ENCODE measurements at regions not wholly inside any gene's neighbourhood (a gene's known extent, or its start where the extent isn't known, plus 50 kb on each side); places are given as distances from the start of the nearest gene placed in this dataset.

- TF ChIP-seq, protein P1, sequence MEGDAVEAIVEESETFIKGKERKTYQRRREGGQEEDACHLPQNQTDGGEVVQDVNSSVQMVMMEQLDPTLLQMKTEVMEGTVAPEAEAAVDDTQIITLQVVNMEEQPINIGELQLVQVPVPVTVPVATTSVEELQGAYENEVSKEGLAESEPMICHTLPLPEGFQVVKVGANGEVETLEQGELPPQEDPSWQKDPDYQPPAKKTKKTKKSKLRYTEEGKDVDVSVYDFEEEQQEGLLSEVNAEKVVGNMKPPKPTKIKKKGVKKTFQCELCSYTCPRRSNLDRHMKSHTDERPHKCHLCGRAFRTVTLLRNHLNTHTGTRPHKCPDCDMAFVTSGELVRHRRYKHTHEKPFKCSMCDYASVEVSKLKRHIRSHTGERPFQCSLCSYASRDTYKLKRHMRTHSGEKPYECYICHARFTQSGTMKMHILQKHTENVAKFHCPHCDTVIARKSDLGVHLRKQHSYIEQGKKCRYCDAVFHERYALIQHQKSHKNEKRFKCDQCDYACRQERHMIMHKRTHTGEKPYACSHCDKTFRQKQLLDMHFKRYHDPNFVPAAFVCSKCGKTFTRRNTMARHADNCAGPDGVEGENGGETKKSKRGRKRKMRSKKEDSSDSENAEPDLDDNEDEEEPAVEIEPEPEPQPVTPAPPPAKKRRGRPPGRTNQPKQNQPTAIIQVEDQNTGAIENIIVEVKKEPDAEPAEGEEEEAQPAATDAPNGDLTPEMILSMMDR (IDR thresholded peaks at IDR 0.05; ENCODE audit: insufficient read depth, low read length, poor library complexity, severe bottlenecking) = no peak
- TF ChIP-seq EZH2phosphoT487 (conservative IDR thresholded peaks at IDR 0.05; ENCODE audit: low read length) = no peak
- H3K27me3 ChIP-seq (ENCODE audit: low read length) = no peaks in the 10 kb centered on the region
- no peak overlapping the region for H3K4me3 ChIP-seq (ENCODE audit: insufficient read depth, low read length, poor library complexity, severe bottlenecking)
- H3K4me2 ChIP-seq (ENCODE audit: low read depth, low read length, poor library complexity, severe bottlenecking) = no peak overlapping the region
- no peaks in the 10 kb centered on the region for H3K36me3 ChIP-seq (ENCODE audit: low read length)
- H3K9me2 ChIP-seq (replicated peaks; ENCODE audit: insufficient read depth, low read length) = 0 out of 2 replicates have a peak, but pooled peaks cover 4% of the 10 kb centered on the region
- no peaks in the 10 kb centered on the region for H3K9me3 ChIP-seq (ENCODE audit: insufficient read depth, low read length)
- no peaks in the 10 kb centered on the region for H3K79me2 ChIP-seq (ENCODE audit: insufficient read depth, low read length)
- no peaks in the 10 kb centered on the region for H3F3A ChIP-seq (ENCODE audit: insufficient read depth)
- H4K20me1 ChIP-seq (ENCODE audit: low read depth, low read length) = no peaks in the 10 kb centered on the region
- H3K9ac ChIP-seq (ENCODE audit: low read length) = no peak overlapping the region
- H2AFZ ChIP-seq (ENCODE audit: low read depth, low read length, severe bottlenecking) = no peak overlapping the region
- no peak overlapping the region for H3K27ac ChIP-seq (ENCODE audit: low read depth, low read length)
Observed at GRCh38 chr16:5781436-5781835, 683.8 kb upstream of the EEF2KMT start.

DNA sequence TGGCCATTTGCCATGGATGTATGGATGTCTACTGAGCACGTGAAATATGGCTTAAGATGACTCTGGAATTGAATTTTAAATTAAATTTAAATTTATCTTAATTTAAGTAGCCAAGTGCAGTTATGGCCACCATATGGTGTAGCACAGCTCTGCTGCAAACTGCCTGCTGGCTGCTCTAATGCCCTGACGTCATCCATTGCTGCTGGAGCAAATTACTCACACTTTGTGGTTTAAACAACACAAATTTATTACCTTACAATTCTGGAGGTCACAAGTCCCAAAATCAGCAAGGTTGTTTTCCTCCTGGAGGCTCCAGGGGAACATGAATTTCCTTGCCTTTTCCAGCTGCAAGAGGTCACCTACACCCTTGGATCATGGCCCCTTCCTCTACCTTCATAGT, 679.3 kb upstream of the EEF2KMT start:
- no peak for TF ChIP-seq EZH2phosphoT487 (conservative IDR thresholded peaks at IDR 0.05; ENCODE audit: low read length)
- TF ChIP-seq, protein P1 (IDR thresholded peaks at IDR 0.05; ENCODE audit: insufficient read depth, low read length, poor library complexity, severe bottlenecking) = no peak
- H2AFZ ChIP-seq (ENCODE audit: low read depth, low read length, severe bottlenecking) = no peak overlapping the region

GRCh38 chr16:5775916-5776315, 678.3 kb upstream of the EEF2KMT start:
- Histone ChIP-seq H3K4me2 (ENCODE audit: low read depth, low read length, poor library complexity, severe bottlenecking) (no peak overlapping the region), H4K20me1 (ENCODE audit: low read depth, low read length) (no peaks in the 10 kb centered on the region), H3K36me3 (ENCODE audit: low read length) (no peaks in the 10 kb centered on the region), H2AFZ (ENCODE audit: low read depth, low read length, severe bottlenecking) (no peak overlapping the region), H3F3A (ENCODE audit: insufficient read depth) (no peaks in the 10 kb centered on the region), H3K79me2 (ENCODE audit: insufficient read depth, low read length) (no peaks in the 10 kb centered on the region), H3K9ac (ENCODE audit: low read length) (no peak overlapping the region), H3K27me3 (ENCODE audit: low read length) (no peaks in the 10 kb centered on the region), H3K4me3 (ENCODE audit: insufficient read depth, low read length, poor library complexity, severe bottlenecking) (no peak overlapping the region), H3K9me2 (replicated peaks; ENCODE audit: insufficient read depth, low read length) (0 out of 2 replicates have a peak, but pooled peaks cover 4% of the 10 kb centered on the region), H3K27ac (ENCODE audit: low read depth, low read length) (no peak overlapping the region), H3K9me3 (ENCODE audit: insufficient read depth, low read length) (no peaks in the 10 kb centered on the region)
- TF ChIP-seq, protein P1 (IDR thresholded peaks at IDR 0.05; ENCODE audit: insufficient read depth, low read length, poor library complexity, severe bottlenecking) = no peak
- no peak for TF ChIP-seq EZH2phosphoT487 (conservative IDR thresholded peaks at IDR 0.05; ENCODE audit: low read length)

More for the DNA sequence above, 679.3 kb upstream of the EEF2KMT start:
- Histone ChIP-seq H3K36me3 (ENCODE audit: low read length) (no peaks in the 10 kb centered on the region), H3K9ac (ENCODE audit: low read length) (no peak overlapping the region), H3F3A (ENCODE audit: insufficient read depth) (no peaks in the 10 kb centered on the region), H3K4me3 (ENCODE audit: insufficient read depth, low read length, poor library complexity, severe bottlenecking) (no peak overlapping the region), H3K9me2 (replicated peaks; ENCODE audit: insufficient read depth, low read length) (0 out of 2 replicates have a peak, but pooled peaks cover 4% of the 10 kb centered on the region), H3K27ac (ENCODE audit: low read depth, low read length) (no peak overlapping the region), H3K4me2 (ENCODE audit: low read depth, low read length, poor library complexity, severe bottlenecking) (no peak overlapping the region), H3K79me2 (ENCODE audit: insufficient read depth, low read length) (no peaks in the 10 kb centered on the region), H3K27me3 (ENCODE audit: low read length) (no peaks in the 10 kb centered on the region), H4K20me1 (ENCODE audit: low read depth, low read length) (no peaks in the 10 kb centered on the region), H3K9me3 (ENCODE audit: insufficient read depth, low read length) (no peaks in the 10 kb centered on the region)

Measured in SU-DHL-6 (cell line).